HG02840 (cell line): ENCODE measurements at regions not wholly inside any gene's neighbourhood (a gene's known extent, or its start where the extent isn't known, plus 50 kb on each side); places are given as distances from the start of the nearest gene placed in this dataset.

ENCODE experiments used
- ATAC-seq: cut with Tn5 transposase; IDR thresholded peaks from one replicate; pipeline ENCODE4 v1.9.1; 2021; ENCODE audit warnings: mild to moderate bottlenecking, moderate library complexity, moderate number of reproducible peaks; ENCODE audit not compliant: unreplicated experiment, low FRiP score

DNA sequence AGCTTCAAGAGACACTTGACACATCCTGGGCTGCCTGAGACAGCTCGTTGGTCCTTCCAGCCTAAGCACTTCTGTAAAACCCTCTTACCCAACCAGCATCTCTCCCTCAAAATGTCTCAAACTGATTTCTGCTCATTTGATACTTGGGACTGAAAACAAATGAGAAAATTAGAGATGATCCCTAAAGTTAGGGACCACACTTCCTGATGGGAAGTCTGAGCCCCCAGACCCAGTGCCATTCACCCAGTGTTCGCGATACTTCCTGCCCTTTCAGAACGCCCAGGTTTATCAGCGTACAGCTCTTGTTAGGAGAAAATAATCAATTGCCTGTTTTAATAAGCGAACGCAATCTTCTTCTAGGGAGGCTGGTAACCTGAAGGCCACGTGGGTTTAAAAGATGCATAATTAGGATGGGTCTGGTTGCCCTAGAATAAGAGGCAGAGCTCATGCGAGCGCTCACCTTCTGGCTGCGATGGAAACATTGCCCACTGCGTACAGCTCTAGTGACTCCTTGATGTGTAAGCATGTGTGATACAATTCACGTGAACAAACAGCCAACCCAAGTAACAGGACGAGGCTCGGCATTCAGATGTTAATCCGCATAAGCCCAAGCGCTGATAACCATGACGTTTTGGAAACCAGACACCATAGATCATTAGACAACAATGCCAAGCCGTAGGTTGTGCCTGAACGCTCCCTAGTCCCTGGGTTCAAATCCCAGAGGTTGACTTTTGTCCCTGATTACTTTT lies 213.1 kb downstream of the FOXL1 start:
- no peak for ATAC-seq

DNA sequence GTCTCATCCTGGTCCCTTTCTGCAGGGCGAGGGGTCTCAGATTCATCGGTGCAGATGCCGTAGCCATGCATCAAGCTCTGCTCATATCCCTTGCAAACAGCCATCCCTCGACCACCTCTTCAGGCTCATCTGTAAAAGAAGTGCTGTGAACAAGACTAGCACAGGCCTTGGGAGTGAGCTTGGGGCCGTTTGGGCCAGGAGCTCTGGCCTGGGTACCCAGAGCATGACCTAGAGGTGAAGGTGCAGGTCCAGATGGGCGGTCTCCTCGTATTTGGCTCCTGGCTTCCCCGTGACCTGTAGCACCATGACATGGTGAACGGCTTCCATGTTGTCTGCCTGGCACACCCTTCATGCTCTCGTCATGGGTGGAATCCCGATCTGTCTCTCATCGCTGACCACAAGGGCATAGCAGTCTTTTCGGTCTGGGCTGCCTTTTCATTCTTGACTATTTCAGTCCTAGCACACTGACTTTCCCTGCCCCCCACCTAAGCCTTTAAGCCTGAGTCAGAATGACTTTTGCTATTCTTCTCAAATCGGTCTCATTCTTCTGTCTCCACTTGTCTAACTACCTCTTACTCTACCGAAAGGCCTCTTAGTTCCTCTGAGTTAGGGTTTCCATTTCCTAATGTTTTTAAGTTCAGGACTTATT lies 216.0 kb downstream of the FOXL1 start:
- ATAC-seq: no peak

DNA sequence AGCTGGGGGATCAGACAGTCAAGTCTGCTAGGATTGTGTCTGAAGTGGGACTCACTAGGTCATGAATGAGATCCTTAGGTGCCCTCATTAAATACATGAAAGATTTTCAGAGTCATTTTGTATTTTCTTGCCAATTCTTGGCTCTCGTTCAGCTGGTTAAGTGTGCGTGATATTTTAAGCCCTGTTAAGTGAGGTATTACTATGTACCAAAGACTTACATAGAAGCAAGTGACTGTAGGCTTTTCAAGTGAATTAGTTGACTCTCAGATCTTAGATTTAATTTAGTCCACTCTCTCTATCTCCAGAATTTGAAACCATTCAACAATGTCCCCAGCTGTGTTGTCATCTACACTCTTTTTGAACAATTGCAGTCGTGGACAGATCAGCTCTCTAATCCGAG lies 219.4 kb downstream of the FOXL1 start:
- ATAC-seq: no peak

DNA sequence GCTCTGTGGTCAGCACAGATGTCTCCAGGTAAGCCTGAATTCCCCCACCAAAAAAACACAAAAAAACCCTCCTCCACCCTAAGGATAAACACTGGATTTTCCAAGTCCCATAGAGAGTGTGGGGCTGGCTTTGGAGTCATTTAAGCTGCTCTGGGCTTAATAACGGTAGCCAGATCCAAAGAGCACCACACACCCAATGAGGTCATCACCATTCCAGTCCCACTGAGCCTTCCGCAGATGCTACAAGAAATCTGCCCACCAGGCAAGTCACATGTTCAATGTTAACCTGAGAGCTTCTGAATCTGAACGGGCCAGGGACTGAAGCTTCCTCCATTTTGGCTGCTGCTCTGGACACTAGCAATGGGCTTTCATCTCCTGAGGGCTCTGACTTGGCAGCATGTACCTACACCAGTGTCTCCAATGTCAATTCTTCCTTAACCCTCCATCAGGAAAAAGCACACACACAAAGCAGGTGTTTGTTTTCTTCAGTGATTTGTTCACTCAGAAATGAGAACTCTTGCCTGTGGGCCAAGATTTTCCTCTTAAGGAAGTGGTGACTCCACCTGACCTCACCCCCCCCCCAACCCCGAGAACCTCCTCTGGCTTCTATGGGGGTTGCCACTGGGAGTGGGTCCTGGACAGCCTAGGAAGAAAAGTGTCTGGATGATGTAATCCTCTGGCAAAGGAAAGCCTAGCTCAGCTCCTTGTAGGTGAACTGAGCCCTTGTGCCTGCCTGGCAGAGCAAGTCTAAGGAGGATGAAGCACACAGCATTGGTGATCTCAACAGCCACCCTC lies 220.1 kb downstream of the FOXL1 start:
- no peak for ATAC-seq

DNA sequence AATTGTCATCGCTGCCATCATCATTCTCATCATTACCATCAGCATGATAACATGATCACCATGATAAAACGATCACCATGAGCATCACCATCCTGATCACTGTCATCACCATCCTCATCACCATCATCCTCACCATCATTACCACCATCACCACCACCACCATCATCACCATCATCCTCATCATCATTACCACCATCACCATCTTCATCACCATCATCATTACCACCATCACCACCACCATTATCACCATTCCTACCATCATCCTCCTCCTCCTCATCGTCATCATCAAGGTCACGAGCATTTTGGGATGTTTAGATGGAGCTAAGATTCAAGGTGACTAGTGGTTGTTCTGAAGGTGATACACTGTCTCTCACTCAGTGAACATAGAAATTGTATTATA lies 221.0 kb downstream of the FOXL1 start:
- ATAC-seq: no peak

DNA sequence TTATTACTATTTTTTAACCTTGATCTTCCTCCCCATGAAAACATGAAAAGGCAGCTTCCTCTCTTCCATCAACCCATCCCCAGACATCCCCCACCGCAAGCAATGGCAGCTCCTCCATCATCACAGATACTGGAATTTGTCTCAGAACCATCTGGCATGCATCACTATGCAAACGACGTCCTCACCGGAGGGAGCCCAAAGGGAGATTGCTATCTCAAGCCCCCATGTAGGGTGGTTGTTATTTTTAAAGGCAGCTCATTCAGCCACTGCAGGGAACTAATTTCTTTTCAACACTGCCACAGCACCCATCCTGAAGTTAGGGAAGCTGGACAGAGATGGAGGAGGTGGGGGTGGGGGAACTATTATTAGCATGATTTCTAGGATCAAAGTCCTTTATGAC lies 222.5 kb downstream of the FOXL1 start:
- no peak for ATAC-seq

DNA sequence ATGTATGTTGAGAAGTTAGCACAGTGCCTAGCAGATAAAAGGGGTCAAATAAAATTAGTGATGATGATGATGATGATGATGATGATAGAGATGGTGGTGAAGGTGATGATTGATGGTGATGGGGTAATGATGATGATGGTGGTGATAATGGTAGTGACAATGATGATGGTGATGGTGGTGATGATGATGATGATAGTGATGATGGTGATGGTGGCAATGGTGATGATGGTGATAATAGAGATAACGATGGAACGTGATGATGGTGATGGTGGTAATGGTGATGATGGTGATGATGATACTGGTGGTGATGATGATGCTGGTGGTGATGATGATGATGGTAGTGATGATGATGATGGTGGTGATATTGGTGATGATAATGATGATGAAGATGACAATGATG lies 223.7 kb downstream of the FOXL1 start:
- no peak for ATAC-seq

DNA sequence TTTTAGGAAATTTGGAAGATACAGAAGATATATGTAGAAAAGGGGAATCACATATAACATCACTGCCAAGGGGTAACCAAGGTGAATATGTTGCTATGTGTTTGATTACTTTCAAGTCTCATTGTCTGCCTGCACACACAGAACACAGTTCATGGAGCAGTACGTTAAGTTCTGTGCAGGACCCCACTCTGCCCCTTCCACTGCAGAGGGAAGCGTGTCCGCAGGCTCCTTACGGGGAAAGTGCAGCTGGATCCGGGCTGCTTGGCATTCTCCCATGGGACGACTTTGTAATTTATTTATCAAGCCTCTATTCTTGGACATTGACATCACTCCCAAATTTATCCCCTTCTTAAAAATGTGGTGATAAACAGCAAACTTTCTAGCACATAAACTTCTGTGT lies 226.8 kb downstream of the FOXL1 start:
- ATAC-seq: no peak

DNA sequence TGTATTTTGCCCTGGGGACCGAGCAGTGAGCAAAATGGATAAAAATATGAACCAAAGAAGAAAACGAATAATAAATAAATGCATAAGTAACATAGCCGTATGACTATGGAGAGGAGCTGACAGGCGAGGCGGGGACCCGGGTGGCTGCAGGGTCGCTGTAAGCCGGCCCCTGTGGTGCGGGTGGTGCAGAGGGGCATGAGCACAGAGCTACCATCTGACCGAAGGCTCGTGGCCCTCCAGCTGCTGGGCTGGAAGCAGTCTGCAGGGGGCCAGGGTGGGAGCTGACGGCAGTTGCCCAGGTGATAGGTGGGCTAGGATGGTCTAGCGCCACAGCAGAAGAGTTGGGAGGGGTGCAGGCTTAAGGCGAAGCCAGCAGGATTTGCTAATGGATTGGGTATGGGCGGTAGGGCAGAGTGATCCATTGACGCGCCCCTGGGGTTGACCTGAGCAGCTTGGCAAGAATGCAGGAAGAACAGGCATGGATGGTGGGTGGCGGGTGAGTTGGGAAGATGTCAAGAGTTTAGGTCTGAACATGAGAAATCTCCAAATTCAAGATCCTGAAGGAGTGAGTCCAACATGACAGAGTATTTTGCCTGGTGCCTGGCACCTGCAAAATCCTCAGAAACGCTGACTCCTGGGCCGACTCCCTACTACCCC lies 228.0 kb downstream of the FOXL1 start:
- no peak for ATAC-seq

DNA sequence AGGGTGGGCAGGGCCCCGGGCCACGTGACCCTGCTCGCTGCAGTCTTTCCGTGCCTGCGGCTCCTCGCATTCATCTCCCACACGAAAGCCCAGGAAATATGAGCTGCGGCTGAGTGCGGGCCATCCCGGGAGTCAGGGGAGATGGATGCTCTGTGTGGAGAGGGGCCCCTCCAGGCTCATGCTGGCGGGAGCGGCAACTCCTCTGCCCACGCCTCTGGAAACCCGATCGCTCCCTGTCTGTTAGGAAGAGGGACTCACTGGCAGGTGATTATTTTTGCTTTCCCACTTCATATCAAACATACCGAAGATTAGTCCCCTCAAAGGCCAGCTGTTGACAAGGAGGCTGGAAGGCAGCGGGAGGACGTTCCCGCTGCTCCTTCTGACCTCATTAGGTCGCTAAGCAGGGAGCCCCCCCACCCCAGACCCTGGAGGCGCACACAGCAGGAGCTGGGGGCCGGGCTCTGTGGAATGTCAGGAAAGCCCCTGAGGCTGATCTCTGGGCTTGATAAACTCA lies 228.5 kb downstream of the FOXL1 start:
- no peak for ATAC-seq

DNA sequence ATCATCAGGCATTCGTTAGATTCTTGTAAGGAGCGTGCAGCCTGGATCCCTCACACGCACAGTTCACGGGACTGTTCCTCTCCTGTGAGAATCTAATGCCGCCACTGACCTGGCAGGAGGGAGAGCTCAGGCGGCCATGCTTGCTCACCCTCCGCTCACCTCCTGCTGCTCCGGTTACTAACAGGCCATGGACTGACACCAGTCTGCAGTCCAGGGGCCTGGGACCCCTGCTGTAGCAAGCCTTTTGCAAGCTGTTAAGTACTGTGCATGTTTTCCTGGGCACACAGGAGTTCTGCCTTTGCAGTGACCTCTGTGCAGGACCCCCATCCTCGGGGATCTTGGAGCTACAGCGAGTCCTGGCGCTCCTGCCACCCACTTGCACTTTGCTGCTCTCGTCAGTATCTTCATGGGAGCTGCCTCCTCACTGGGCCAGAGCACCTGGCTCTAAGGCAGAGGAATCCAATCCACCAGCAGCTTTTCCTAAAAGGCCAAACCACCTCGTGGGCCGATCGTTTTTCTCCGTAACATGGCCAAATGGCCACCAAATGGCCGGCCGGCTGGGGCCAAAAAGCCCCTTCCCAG lies 230.6 kb downstream of the FOXL1 start:
- ATAC-seq: no peak

DNA sequence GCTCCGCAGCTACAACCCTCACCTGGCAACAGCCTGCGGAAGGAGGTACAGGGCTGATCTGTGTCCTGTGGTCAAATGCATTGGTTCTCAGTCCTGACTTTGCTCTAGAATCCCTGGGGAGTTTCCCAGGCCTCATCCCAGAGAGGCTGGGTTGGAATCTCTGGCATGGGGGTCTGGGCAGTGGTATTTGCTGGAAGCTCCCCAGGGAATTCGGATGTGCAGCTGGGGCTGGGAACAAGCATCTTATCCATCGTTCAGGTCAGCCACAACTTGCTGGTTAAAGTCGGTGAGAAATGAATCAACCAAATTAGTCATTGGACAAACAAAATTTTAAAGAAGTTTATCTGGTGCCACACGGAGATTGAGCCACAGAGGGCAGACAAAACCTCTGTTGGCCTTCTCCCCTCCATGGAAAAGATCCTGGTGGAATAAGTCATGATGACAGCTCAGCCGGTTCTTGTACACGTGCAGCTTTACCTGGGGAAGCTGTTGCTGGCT lies 231.2 kb downstream of the FOXL1 start:
- ATAC-seq: no peak

DNA sequence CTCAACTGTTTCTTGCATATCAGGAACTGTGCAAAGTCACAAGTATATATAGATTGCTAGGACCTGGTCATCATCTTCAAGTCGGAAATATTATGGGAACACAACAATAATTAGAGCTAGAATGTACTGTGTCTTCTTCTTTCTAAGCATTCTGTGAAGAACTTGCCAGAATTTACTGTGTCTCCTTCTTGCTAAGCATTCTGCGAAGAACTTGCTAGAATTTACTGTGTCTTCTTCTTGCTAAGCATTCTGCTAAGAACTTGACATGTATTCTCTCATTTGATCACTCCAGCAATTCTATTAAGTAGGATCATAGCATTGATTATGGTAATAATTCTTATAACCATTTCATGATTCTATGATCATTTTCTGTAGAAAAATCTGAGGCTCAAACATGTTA lies 231.7 kb downstream of the FOXL1 start:
- ATAC-seq: no peak

DNA sequence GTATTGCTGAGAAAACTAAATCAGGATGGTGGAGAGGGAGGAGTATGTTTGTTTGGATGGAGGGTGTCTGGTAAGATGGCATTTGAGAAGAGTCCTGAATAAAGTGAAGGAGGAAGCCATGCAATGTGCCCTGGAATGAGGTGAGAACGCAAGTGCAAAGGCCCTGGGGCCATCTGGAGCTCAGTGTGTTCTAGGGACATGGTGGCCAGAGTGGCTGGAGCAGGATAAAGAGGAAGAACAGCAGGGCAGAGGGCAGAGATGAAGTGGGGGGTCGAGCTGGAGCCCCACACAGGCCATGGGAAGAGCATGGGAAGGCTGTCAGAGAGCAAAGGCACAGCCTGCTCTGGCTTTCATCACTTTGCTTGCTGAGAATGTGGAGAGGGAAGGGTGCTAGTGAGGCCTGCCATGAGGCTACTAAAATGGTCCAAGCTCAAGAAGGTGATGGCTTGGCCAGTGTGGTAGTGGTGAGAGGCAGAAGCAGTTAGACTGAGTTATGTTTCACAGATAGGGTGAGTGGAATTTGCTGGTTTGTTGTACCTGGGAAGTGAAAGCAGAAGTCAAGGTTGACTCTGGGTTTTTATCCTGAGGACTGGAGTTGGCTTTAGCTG lies 234.1 kb downstream of the FOXL1 start:
- no peak for ATAC-seq

DNA sequence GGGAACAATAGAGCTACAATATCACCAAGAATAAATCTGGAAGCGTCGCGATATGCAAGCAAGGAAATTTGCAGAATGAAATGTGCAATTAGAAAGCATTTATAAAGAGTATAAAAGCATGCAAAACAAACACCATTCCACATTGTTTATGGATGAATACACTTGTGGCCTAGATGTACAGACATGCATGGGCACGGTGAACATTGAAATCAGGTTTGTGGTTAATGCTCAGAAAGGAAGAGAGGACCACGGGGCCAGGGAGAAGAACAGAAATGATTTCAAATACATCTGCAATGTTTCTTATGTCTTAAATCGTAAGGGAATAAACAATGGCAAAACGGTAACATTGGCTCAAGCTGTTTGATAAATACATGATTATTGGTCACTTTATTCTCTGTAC lies 235.9 kb downstream of the FOXL1 start:
- ATAC-seq: no peak

DNA sequence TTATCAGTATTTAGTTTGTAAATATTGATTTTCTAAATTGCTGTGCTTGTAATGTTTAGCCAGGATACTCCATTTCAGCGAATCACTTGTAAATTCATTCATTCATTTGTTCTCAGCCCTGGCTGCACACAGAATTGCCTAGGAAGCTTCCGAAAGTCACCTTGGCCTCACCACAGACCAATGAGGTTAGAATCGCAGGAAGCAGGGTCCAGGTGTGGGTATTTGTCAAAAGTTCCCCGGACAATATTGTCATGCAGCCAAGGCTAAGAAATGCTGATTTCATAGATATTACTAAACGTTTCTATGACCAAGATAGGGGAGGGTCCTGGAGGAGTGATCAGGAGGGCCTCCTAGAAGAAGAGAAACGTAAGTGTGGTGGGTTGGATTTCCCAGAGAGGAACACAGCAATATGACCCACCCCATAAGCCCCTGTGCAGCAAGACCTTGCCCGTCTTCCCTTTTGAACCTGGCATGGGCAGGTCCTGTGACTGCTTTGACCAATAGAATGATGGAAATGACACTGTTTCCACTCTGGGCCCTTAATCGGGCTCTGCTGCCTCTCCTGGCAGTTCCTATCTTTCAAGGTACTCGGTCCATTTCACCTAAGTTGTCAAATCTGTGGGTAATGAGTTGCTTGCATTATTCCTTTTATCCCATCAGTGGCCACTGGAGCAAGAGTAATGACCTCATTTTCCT lies 238.7 kb downstream of the FOXL1 start:
- ATAC-seq: no peak

DNA sequence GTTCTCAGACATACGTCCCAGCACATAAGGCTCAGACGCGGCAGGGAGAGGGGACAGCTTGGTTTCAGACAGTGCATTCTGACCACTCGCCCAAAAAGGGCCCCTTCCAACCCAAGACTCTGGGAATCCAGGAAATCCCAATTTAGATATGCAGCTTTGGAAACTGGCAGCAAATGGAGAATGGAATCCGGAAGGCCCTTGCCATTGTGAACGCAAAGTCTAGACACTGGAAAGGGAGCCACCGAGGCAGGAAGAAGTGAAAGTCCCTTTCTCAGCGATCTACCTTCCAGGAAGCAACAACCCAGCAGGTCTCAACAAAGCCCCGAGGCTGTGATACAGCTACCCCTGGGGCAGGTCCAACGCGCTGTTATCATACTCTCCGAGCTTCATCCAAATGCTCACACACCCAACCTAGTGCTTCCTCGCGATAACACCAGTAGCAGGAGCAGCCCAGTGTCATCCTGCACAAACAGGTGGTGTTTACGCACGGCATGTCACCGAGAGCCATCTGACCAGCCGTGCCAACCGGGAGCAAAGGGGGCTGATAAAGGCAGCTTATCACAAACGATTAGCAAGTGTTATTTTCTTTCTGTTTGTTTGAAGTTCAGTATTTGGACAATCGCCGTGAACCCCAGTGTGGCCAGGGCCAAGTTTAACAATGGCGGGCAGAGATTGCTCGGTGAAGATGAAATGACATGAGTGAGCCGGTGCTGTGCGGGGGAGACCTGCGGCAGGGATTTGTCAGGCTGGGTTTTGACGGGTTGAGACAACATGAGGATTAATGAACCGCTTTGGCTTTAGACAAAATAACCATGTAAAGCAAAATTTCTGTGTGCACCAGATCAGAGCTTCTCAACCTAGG lies 240.6 kb downstream of the FOXL1 start:
- no peak for ATAC-seq

DNA sequence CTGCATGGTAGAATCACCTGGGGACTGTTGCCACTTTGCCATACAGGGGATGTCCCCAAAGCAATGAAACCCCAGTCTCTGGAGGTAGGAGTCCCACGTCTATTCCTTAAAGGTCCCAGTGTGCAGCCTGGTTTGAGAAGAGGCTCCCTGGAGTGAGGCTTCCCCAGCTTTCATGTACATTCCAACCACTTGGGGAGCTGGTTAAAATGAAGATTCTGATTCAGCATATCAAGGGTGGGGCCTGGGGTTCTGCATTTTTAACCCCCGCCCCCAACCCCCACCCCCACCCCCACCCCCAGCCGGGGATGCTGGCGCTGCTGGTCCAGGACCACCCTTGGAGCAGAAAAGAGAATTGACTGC lies 241.2 kb downstream of the FOXL1 start:
- no peak for ATAC-seq
